ENCODE measurements at regions not wholly inside any gene's neighbourhood (a gene's known extent, or its start where the extent isn't known, plus 50 kb on each side); places are given as distances from the start of the nearest gene placed in this dataset.

DNA sequence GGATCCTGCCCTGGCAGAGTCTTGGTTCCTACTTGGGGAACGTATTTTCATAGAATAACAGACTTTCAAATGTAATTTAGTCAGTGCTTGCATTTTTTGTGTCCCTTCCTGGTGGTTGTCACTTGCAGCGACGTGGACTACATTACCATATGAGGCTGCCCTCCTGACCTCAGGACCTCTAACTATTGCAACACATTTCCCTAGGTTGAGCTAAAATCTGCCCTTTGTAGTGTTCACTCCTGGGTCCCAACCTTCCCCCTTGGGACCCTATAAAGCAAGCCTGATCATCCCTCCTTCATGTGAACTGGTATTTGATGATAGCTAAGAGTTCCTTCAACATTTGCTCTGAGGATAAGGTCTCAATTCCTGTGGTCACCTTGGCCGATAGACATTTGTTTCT is 95.6 kb upstream of the CACNA1E start:
- no peak overlapping the region for H3K27ac Mint-ChIP-seq (ENCODE audit: unreplicated experiment)
- no peaks in the 10 kb centered on the region for H3K4me1 Mint-ChIP-seq (ENCODE audit: low read depth, unreplicated experiment)
- no peak overlapping the region for H3K4me3 Mint-ChIP-seq (ENCODE audit: low read depth, unreplicated experiment)
- BruUV-seq (replicated peaks), result no TSS peak
- H3K36me3 Mint-ChIP-seq (ENCODE audit: insufficient read depth, unreplicated experiment), result no peaks in the 10 kb centered on the region
- TF ChIP-seq, protein P1, sequence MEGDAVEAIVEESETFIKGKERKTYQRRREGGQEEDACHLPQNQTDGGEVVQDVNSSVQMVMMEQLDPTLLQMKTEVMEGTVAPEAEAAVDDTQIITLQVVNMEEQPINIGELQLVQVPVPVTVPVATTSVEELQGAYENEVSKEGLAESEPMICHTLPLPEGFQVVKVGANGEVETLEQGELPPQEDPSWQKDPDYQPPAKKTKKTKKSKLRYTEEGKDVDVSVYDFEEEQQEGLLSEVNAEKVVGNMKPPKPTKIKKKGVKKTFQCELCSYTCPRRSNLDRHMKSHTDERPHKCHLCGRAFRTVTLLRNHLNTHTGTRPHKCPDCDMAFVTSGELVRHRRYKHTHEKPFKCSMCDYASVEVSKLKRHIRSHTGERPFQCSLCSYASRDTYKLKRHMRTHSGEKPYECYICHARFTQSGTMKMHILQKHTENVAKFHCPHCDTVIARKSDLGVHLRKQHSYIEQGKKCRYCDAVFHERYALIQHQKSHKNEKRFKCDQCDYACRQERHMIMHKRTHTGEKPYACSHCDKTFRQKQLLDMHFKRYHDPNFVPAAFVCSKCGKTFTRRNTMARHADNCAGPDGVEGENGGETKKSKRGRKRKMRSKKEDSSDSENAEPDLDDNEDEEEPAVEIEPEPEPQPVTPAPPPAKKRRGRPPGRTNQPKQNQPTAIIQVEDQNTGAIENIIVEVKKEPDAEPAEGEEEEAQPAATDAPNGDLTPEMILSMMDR (IDR thresholded peaks at IDR 0.05; ENCODE audit: unreplicated experiment), result no peak
- intact Hi-C loops (cut with micrococcal nuclease; ENCODE audit: unreplicated experiment), result no loop called here
- H3K9me3 Mint-ChIP-seq (ENCODE audit: low read depth, unreplicated experiment), result no peaks in the 10 kb centered on the region
- H3K27me3 Mint-ChIP-seq (ENCODE audit: unreplicated experiment), result peaks cover 65% of the 10 kb centered on the region
- DNase-seq, result no peak
- CTCF ChIA-PET, result no interaction called here

DNA sequence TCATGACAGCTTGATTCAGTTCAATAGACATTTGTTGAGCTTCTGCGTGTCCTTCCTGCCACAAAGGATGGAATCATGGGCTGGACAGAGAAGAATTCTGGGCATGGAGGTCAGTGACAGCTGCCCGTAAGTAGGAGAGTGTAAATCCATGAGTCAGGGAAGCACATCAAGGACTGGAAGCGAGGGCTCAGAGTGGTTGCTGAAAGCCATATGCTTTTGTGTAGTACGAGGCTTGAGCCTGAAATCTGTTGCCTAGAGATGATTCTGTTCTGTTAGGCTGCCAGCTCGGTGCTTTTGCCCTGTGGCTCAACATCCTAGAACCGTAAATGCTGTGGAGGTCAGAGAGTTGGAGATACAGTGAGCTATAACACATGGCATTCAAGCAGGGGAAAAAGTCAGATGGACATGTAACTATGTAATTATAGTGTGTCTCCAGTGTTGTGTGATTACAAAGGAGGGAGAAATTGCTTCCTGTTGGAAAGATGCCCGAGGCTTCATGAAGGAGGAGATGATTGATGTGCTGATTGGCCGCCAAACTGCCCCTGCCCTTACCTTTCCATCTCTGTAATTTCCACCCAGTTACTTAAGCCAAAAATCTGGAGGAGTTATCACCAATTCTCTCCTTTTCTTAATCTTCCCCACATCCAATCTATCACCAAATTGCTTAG is 92.8 kb upstream of the CACNA1E start:
- peak; percentile 31 for DNase-seq
- no peaks in the 10 kb centered on the region for H3K36me3 Mint-ChIP-seq (ENCODE audit: insufficient read depth, unreplicated experiment)
- CTCF ChIA-PET, result interaction anchor here (0.6 kb wide), 1 partner anchor 256 kb away, joined by 5 read pairs; no protein-coding TSS in a partner anchor
- intact Hi-C loops (cut with micrococcal nuclease; ENCODE audit: unreplicated experiment), result loop anchor here (5.0 kb wide), 1 partner anchor 33 kb away; no protein-coding TSS in a partner anchor
- no peaks in the 10 kb centered on the region for H3K9me3 Mint-ChIP-seq (ENCODE audit: low read depth, unreplicated experiment)
- no peaks in the 10 kb centered on the region for H3K4me1 Mint-ChIP-seq (ENCODE audit: low read depth, unreplicated experiment)
- H3K4me3 Mint-ChIP-seq (ENCODE audit: low read depth, unreplicated experiment), result no peak overlapping the region
- H3K27ac Mint-ChIP-seq (ENCODE audit: unreplicated experiment), result no peak overlapping the region
- TF ChIP-seq, protein P1 (IDR thresholded peaks at IDR 0.05; ENCODE audit: unreplicated experiment), result no peak
- peaks cover 56% of the 10 kb centered on the region for H3K27me3 Mint-ChIP-seq (ENCODE audit: unreplicated experiment)
- no TSS peak for BruUV-seq (replicated peaks)

DNA sequence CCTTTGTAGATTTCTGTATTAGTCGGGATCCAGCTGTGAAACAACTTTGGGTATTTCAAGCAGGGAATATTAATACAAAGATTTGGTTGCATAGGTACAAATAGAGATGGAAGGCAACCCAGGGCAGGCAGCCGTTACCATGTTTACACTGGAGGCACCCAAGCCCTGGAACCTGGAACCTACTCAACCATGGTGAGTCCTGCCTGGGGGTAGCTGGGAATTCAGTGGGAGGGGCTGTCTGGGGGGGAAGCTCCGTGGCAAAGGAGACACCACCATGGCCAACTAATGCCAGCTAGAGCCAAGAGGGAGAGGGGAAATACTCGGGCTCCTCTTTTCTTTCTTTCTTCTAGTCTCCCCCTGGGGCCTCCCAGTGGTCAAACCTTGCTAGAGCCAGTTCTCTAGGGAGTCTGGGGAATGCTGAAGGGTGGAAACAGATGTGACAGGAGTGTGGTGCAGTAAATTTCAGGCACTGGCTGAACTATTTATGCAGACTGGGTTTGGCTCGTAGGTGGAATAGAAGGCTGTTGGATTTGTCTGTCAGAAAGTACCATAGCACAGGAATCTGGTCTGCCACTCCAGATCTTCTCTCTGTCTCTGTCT is 91.9 kb upstream of the CACNA1E start:
- DNase-seq, result no peak
- peaks cover 47% of the 10 kb centered on the region for H3K27me3 Mint-ChIP-seq (ENCODE audit: unreplicated experiment)
- TF ChIP-seq, protein P1 (IDR thresholded peaks at IDR 0.05; ENCODE audit: unreplicated experiment), result no peak
- CTCF ChIA-PET, result interaction anchor here (0.6 kb wide), 1 partner anchor 257 kb away, joined by 5 read pairs; no protein-coding TSS in a partner anchor
- BruUV-seq (replicated peaks), result no TSS peak
- H3K27ac Mint-ChIP-seq (ENCODE audit: unreplicated experiment), result no peak overlapping the region
- H3K4me3 Mint-ChIP-seq (ENCODE audit: low read depth, unreplicated experiment), result no peak overlapping the region
- intact Hi-C loops (cut with micrococcal nuclease; ENCODE audit: unreplicated experiment), result loop anchor here (5.0 kb wide), 1 partner anchor 34 kb away; no protein-coding TSS in a partner anchor
- H3K36me3 Mint-ChIP-seq (ENCODE audit: insufficient read depth, unreplicated experiment), result no peaks in the 10 kb centered on the region
- H3K4me1 Mint-ChIP-seq (ENCODE audit: low read depth, unreplicated experiment), result no peaks in the 10 kb centered on the region
- H3K9me3 Mint-ChIP-seq (ENCODE audit: low read depth, unreplicated experiment), result no peaks in the 10 kb centered on the region

DNA sequence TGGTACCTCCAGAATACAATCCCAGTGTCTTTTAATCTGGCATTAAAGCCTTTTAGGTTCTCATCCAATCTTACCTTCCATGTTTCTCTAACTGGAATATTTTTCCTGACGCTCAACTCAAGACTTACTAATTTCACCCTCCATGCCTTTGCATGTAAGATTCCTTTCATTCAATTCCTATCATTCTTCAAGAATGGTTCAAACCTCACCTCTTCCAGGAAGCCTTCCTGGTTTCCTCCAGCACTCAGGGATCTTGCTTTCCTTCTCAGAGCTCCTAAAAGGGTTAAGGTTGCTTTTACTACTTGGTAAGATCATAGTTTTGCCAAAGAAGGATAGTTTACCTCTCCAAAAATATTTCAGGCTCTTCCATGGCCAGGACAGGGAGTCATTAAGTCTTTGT is 91.2 kb upstream of the CACNA1E start:
- Mint-ChIP-seq H3K9me3 (ENCODE audit: low read depth, unreplicated experiment) (no peaks in the 10 kb centered on the region), H3K27ac (ENCODE audit: unreplicated experiment) (no peak overlapping the region), H3K36me3 (ENCODE audit: insufficient read depth, unreplicated experiment) (no peaks in the 10 kb centered on the region), H3K27me3 (ENCODE audit: unreplicated experiment) (peaks cover 44% of the 10 kb centered on the region), H3K4me1 (ENCODE audit: low read depth, unreplicated experiment) (no peaks in the 10 kb centered on the region), H3K4me3 (ENCODE audit: low read depth, unreplicated experiment) (no peak overlapping the region)
- CTCF ChIA-PET, result interaction anchor here (0.9 kb wide), 1 partner anchor 26 kb away, joined by 5 read pairs; no protein-coding TSS in a partner anchor
- TF ChIP-seq, protein P1 (IDR thresholded peaks at IDR 0.05; ENCODE audit: unreplicated experiment), result no peak
- intact Hi-C loops (cut with micrococcal nuclease; ENCODE audit: unreplicated experiment), result loop anchor here (5.0 kb wide), 1 partner anchor 35 kb away; no protein-coding TSS in a partner anchor
- DNase-seq, result no peak
- BruUV-seq (replicated peaks), result no TSS peak
